GM04504 (cell line): ENCODE measurements at regions not wholly inside any gene's neighbourhood (a gene's known extent, or its start where the extent isn't known, plus 50 kb on each side); places are given as distances from the start of the nearest gene placed in this dataset.
"Not testable (repeated sequence)": the region's sequence is repeated elsewhere in the genome, so short reads cannot be mapped to it uniquely, and the experiment has no call there.

Source experiments
- DNase-seq: peaks from one replicate; pipeline ENCODE4 v3.0.0-alpha.2; 2012; ENCODE audit warnings: low read depth

DNA sequence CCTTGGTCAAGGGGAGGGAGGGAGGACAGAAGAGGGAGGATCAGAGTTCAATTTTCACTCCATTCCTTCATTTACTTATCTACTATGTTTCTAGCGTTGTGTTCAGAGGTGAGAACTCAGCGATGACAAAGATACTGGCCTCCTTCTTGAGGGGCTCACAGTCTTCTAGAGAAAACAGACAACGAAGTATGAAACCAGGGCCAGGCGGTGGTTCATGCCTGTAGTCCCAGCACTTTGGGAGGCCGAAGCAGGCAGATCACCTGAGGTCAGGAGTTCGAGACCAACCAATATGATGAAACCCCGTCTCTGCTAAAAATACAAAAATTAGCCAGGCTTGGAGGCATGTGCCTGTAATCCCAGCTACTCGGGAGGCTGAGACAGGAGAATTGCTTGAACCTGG, 277.4 kb downstream of the MYCN start:
- not testable (repeated sequence) for DNase-seq

DNA sequence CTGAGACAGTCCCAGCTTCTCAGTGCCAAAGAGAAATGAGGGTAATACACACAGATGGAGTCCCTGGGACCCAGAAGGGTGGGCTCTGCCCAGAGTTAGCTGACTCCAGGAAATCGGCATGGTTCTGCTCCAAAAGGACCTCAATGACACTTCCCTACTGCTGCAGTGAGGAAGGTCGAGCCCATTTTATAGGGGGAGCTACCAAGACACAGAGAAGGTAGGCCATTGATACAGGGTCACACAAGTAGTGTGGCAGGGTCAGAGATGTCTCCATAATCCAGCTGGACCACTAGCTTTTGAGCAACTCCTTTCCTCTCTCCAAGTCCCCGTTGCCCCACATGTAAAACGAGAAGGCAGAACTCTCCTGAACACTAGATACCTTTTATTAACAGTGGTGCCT, 276.9 kb downstream of the MYCN start:
- no peak for DNase-seq

DNA sequence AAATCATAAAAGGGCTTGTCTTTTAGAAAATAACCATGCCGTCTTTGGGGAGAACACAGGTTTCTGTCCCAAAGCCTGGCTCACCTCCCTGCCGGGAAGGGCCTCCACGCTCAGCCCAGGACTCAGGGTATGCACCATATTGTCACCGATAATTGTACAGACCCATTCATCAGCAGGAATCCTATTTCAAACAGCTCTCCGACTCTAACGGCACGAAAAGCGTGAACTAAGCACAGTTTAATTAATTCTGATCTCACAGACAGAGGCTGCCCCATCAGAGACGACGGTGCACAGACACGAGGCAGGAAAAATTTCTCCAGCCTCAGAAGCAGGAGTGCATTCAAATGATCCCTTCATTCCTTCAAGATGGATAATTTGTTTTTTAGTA, 276.2 kb downstream of the MYCN start:
- DNase-seq: no peak

DNA sequence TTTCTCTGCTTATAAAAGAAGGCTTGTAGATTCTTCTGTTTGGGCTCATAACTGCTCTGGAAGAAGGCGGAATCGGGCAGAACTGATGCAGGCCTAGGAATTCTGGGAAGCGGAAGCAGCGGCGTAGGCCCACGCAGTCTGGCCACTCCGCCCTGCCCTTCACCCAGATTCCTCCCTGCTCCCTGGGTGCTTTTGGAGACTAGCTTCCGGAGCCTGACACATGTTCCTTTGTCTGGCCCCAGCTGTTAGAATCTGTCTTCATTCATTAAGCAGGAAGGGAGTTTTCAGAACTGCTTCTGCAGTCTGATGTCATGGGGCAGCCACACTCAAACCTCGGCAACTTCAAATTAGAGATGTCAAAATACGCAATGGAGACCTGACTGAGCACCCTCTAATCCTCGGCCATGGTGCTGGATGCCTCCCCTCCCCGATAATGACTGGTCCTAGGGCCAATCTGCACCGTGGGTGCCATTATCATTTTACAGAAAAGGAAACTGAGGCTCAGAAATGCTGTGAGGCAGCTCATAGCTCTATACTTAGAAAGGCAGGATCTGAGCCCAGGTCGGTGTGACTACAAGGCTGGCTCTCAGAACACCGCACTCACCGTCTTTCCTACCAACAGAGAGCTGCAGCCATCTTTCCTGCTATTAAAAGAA, 275.7 kb downstream of the MYCN start:
- no peak for DNase-seq

DNA sequence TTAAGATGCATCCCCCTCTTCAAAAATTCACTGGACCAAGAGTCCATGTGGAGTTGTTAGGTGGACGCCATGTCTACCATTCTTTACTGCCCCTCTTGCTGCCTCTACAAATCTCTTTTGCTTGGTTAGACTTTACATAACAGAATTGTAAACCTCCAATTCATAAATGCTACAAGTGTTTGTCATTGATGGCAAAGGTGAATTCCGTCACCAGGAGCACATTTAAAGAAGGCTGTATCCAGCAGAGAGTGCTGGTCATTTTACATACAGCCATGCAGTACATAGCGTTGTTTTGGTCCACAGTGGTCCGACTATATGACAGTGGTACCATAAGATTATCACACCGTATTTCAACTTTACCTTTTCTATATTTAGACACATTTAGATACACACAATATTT, 274.5 kb downstream of the MYCN start:
- no peak for DNase-seq

DNA sequence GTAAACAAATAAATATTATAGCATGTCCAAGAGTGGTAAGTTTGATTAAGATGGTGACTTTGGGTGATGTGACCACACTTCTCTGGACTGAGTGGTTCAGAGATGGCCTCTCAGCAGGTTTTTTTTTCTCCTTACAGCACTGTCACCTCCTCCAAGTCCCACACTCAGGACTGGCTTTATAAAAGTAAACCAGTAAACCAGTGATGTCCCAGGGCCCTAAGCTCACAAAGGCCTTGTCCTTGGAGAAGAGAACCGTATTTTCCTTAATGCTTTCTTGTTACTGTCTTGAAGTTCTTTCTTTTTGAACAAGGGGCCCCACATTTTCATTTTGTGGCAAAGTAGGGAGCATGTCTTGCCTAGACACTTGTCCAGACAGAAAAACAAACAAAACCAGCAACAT, 274.0 kb downstream of the MYCN start:
- DNase-seq: no peak

DNA sequence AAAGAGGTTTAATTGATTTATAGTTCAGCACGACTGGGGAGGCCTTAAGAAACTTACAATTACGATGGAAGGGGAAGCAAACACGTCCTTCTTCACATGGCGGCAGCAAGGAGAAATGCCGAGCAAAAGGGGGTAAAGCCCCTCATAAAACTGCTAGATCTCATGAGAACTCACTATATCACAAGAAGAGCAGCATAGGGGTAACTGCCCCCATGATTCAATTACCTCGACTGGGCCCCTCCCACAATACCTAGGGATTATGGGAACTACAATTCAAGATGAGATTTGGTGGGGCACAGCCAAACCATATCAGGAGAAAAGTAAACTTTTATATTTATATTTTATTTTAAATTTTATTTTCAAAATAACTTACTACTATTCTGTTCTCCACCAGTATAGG, 272.0 kb downstream of the MYCN start:
- DNase-seq: no peak

DNA sequence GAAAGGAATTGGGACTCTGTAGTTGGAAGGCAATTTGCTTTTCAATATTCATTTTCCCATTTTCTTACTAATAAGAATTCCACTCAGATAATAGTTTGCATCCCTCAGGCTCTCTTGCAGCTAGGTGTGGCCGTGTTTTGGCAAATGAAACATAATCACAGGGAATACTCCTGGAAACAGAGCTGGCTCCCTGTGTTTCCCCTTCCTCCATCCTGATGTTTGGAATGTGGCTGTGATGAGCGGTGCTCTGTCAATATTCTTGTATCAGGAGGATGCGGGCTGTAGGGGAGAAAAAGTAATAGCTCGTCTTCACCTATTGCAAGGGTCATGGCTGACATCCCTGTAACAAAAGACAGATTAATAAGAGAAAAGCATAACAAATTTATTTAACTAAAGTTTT, 271.0 kb downstream of the MYCN start:
- no peak for DNase-seq

DNA sequence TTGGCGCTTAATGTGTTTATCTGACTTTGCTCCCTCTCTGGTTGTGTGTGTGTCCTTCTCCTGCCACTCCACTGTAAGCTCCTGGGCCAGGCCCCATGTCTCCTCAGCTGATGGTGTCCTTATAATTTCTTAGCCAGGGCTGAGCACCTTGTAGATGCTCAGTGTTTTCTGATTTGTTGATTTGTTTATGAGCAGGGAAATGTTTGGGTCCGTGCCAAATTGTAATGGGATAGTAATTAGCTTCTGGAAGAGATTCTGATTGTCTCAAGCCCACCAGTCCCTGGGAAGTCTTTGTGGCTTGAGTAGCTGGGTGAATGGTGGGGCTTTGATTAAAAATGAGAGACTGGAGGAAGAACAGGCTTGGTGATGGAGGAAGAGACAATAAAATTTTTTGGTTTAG, 270.5 kb downstream of the MYCN start:
- no peak for DNase-seq

DNA sequence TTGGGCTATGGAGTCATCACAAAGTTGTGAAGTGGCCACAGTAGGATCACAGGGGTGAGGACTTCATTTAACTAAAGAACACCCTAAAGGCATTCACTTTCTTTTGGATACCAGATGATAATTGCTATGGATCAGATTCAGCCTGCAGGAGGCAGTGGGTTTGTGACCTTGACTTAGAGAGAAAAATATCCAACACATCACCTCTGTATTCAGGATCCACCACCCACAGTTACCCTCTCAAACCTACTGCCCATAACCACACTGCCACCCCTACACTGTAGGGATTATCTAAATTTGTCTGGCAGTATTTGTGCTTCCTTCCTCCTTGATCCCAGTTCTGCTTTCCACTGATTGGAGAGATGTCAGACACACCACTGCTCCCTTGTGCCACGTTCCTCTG, 269.4 kb downstream of the MYCN start:
- no peak for DNase-seq

DNA sequence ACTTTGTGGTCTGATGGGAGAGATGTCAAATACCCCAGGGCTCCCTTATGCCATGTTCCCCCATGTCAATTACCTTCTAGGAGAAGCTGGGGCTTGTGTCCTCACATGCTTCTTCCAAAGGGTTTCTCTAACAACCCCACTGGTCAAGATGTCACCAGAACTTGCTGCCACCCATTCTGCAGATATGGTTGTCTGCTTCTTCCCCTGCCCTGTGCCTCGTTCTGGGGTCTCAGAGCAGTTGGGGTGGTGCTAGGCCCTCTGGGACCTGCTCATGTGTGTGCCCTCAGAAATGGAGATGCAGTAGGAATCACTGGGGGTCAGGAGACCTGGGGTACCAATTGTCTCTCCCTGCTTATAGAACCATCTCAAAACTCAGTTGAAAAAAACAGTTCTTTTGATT, 268.6 kb downstream of the MYCN start:
- DNase-seq: no peak

DNA sequence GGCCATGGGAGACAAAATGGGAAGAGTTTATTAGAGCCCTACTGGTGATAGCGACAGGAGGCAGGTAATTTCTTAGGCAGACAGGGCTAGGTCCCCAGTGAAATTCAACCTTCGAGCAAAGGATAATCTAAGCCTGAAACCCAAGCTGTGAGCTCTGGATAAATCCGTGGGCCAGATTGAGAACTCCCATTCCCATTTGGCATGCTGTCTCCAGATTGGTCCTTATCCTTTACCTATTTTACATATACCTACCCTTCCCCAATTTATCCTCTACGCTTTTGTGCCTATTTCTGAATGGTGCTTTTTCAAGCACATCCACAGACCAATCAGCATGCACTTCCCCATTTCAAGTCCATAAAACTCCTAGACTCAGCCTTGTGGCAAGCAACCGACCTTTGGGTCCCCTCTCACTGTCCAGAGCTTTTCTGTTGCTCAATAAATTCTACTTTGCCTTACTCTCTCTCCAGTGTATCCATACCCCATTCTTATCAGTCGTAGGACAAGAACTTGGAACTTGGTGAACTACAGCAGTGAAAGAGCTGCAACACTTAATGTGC, 268.0 kb downstream of the MYCN start:
- no peak for DNase-seq

DNA sequence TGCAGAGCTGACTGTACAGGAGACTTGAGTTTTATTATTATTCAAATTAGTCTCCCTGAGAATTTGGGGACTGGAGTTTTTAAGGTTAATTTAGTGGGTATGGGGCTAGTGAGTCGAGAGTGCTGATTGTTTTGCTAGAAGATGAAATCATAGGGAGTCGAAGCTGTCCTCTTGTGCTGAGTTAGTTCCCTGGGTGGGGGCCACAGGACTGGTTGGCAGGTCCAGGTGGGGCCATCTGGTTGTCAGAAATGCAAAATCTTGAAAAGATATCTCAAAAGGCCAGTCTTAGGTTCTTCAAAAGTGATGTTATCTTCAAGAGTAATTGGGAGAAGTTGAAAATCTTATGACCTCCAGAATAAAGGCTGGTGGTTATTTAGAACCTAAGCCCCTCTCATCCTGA, 267.3 kb downstream of the MYCN start:
- no peak for DNase-seq

DNA sequence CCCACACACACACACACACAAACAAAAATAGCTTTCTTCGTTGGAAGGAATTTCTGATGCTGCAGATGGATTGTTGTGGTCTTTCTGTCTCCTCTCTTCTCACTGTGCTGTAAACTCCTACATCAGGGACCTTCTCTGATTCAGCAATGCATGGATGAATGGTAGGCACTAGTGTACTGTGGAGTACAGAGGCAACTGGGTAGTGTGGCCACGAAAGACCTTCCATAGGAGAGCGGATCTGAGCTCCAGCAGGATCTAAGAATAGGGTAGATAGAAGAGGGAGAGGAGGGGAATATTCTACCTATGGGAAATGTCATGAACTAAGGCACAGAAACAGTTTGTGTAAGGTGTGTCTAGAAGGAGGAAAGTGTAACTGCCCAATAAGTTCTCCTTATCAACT, 266.8 kb downstream of the MYCN start:
- DNase-seq: no peak

DNA sequence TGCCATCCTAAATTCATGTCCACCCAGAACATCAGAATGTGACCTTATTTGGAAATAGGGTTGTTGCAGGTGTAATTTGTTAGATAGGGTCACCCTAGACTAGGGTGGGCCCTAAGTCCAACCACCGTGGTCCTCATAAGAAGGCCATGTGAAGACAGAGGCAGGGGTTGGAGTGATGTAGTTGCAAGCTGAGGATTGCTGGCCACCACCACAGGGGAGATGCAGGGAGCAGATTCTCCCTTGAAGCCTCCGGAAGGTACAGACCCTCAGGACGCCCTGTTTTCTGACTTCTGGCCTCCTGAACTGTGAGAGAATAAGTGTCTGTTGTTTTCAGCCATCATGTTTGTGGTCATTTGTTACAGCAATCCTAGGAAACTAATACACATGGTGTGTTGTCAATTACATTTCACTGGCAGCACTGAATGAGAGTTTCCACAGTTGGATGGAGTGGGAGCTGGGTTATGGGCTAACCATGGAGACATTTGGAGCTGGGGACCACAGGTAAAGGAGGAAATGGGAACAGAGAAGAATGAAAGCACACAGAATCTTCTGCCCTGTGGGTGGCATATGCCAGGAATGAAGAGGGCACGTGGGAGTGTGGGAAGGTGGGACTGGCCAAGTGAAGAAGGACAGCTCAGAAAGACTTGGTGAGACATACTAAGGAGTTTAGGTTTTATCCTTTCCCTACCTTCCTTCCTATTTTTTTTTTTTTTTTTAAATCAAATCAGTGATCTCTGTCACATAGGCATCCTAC, 266.0 kb downstream of the MYCN start:
- no peak for DNase-seq

DNA sequence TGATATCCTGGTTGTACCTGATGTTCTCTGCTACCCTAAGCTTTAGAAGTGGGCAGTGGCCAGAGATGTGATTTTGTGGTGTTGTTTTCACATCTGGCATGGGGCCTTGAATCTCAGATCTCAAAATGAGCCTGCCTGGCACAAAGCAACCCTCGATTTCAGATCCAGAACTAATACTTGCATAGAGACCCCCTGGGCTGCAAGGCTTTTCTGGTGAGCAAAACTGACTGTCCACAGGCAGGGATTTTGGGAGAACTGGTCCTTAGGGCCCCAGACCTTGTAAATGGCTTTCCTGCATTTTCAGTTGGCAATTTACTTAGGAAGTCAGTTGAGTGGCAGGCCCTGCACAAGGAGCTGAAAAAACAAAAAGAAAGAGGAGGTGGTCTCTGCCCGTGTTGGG, 265.3 kb downstream of the MYCN start:
- DNase-seq: no peak

DNA sequence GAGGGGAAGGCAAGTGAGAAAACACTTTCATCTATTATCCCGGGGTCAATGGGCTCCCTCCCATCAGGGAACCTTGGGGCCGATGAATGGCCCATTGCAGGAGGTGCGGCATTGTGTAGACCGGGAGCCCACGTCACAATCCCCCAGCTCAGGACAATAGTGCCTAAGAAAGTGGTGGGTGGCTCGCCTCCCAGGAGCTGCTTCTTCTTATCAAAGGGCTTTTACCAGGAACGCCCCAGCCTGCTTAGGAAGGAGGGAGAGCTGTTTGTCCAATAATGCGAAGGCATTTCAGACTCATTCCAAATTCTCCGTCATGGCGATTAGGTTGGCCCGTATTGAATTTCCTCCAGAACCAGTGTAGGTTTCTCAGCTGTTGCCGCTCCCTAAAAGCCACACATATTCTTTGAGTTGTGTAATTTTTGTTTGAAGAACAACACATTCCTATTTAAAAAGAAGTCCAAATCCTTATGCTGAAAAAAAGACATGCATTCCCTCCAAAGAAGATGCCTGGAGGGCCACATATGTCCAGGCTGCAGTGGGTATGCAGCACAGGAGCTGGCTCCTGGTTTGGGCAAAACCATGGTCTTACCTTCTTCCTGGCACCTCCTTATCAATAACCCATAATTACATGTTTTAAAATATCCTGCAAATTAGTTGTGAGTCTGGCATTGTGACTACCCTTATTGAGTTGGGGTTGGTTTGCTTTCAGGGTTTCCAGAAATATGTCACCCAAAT, 264.7 kb downstream of the MYCN start:
- DNase-seq: no peak

DNA sequence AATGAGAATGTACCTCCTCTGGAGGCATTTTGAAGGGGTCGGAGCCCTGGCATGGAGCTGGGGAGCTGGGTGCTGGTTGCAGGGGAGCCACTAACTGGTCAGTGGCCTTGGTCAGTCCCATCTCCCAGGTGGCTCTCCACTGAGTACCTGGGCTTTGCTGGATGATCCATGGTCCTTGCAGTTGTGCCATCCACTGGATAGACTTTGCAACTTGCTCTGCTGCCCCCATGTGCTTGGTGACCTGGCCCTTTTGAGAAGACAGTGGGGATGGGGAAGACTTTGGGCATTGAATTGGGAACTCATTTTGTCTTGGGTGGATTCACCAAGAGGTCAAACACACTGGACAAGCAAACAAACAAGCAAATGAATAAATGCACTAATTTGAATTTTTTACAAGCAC, 263.9 kb downstream of the MYCN start:
- no peak for DNase-seq

DNA sequence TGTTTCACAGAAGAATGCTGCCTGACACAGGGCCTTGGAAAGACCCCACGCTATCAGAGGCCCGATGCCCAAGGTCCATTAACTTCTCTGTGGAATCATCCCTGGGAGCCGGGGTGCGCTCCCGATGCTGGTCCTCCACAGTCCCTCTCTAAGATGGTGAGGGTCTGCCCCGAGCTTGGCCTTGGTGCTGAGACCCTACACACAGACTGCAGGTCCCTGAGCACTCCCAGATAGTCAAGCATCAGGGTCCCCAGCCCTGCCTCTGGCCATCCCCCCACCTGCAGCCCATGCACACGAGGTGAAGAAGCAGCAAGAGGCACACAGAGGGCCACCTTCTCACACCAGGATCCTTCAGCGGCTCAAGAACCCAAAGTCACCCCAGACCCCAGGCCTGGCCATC, 263.3 kb downstream of the MYCN start:
- DNase-seq: no peak

DNA sequence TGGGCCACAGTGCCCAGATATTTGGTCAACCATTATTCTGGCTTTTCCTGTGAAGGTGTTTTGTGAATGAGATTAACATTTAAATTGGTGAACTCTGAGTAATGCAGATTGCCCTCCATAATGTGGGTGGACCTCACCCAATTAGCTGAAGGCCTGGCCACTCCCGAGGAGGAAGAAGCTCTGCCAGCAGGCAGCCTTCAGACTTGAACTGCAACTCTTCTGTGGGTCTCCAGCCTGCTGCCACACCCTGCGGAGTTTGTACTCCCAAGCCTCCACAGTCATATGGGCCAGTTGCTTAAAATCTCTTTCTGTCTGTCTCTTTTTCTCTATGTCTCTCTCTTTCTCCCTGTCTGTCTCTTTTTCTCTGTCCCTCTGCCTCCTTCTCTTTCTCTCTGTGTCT, 262.7 kb downstream of the MYCN start:
- DNase-seq: no peak

DNA sequence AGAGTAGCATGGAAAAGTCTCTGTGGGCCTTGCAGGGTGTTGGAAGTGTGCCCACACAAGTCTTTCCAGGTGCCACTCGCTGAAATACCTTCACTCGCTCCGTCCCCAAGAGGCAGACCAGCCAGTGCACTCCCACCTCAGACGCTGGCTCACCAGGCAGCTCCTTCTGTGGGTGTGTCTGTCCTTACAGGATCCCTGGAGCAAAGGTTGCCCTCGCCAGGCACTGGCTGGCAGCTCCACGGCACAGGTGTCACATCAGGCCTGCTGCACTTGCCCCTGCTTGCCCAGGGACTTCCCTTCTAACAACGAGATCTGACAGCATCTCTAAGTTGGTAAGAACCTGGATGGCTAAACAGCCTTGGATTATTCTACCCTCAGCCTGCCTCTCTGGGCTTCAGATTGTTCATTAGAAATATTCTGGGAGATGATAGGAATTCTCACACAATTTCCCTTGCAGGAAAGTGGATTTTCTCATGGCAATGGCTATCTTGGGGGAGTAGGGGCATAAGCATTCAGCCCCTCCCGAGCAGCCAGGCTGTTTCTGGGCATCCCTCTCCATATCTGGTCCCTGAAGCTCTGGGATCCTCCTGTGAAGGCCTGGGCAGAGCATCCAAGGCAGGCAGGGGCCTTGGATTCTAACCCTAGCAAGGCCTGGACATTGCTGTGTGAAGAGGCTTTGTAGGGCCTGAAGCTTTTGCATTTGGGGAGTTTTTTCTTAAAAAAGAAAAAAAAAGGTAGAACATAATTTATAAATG, 262.1 kb downstream of the MYCN start:
- DNase-seq: no peak

DNA sequence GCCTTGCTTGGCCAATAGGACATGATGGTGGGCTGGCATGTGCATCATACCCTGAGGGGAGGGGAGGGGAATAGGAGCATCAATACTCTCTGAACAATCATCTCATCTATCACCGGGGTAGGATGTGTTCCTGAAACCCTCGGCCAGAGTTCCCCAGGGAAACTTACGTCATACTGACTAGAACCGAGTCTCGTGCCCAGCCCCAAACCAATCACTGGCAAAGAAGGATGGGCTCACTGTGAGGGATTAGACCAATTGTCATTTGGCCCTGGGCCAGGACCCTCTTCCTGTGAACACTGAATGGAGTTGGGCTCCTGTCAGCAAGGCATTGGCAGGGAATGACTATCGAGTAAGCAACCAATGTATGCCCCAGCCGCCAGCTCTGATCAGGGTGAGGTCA, 261.5 kb downstream of the MYCN start:
- DNase-seq: no peak
